NCI-H446 treated with DMSO at 0.1 percent for 48 hours (cell line): ENCODE measurements at regions not wholly inside any gene's neighbourhood (a gene's known extent, or its start where the extent isn't known, plus 50 kb on each side); places are given as distances from the start of the nearest gene placed in this dataset.

ENCODE experiments used
- DNase-seq: peaks from one replicate; lab custom pipeline; 2025; lab: John Stamatoyannopoulos, UW

DNA sequence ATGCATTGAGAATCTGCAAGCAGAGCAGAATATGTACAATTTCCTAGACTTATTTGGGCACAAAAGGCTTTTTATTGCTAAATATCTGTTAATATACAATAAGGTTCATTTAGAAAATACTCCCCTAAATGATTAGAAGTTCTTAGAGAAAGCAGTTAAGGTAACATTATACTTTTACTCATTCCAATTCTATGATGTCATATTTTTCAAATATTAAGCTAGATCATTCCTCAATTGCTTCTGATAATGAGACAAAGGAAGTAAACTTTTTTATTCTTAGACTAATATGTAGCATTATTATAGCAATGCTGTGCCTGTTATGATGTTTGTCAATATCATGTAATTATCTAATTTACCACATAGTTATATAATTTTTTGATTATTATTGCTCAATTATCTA is 447.0 kb downstream of the SLC16A7 start:
- peak; percentile 1 for DNase-seq

DNA sequence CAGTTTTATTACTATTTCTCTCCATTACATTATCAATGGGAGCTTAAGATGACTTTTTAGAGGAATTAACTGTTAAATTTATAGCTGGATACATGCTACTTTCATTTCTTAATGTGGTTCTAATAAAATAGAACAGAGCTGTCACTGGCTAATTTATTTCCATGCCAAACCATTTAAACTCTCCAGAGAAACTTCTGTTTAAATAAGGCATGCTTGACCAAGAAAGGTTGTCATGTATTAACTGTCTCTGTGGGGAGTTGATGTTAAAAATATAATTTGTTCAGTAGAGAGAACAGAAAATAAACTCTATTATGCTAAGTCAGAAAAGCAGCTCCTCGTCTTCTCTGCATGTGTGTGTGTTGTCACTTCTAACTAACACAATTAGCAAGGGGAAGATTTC is 447.4 kb downstream of the SLC16A7 start:
- no peak for DNase-seq

DNA sequence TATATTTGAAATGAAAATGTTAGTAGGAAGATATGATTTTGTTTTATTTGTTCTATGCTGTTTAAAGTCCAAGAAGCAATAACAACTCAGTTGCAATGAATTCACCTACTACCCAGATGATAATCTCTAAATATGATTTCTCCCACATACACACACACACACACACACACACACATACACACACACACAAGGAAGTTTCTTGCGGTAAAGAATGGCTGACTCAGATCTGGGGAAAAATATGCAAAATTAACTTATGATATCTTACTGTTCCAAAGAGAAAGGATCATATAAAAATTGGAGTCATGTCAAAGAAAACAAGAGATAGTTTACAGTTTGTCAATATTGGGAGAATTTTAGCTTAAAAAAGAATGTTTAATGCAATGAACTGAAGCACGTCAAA is 456.7 kb downstream of the SLC16A7 start:
- no peak for DNase-seq

DNA sequence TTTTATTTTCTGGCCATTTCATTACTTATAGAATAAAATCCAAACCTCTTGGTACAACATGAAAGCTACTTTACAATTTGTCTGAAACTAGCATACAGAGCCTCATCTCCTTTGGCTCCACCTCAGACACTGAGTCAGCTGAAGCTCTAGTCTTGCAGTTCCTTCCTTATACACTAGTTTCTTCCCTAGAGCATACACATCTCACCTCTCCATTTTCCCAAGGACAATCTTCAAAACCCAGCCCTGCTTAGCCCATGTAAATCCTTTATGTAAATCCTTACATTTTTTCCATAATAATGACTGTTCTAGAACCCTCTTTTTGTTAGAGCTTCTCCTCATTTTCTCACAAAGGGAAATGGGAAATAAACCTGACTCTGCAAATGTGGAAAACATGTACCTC is 463.4 kb downstream of the SLC16A7 start:
- DNase-seq, result no peak

DNA sequence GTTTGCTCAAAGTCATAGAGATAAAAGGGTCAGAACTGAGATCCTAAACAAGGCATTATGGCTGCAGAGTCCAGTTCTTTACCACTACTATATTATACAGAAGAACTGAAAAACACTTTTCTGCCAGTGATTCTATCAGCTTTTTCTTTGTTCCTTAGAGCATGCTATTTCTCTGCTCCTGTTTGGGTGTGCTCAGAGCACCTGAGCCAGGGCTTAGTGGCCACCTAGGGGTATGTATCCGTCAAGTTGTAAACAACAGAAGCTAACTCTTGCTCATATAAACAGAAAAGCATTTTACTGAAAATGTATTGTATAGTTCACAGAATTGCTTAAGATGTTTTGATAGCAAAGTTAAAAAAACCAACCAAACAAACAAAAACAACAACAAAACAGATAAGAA is 470.8 kb downstream of the SLC16A7 start:
- DNase-seq, result no peak

DNA sequence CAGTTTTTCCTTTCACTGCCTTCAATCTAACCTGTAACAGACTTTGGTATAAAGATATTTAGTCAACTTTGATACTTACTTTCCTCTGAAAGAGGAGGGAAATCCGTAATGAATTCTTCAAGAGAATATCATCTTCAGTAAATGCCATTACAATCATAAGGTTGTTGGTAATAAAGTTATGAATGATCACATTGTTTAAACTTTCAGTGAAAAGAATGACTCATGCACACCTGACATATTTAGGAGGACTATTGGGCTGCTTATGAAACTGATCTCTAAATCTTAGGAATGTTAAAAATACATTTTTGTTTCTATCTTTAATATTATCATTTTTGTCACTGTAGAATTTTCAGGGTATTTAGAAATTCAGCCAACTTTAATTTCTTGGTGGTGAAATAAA is 474.7 kb downstream of the SLC16A7 start:
- DNase-seq, result no peak

DNA sequence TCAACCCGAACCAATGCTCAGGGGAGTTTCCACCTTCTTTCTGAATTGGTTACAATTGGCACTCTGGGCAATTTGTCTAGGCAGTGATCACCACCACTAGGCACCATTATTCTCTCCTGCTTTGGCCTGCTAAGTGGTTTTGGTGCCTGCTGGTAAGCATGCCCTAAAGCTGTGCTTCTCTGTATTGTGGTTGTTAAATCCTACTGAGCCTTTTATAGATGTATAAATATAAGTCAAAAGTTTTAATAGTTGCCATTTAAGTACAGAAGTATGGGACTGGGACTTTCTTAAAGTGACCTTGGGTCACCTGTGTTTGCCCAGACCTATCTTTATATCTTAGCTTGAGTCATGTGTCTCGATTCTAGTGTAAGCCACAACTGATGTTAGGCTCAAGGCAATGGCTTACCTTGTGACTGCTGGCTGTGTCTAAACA is 475.9 kb downstream of the SLC16A7 start:
- DNase-seq, result no peak

DNA sequence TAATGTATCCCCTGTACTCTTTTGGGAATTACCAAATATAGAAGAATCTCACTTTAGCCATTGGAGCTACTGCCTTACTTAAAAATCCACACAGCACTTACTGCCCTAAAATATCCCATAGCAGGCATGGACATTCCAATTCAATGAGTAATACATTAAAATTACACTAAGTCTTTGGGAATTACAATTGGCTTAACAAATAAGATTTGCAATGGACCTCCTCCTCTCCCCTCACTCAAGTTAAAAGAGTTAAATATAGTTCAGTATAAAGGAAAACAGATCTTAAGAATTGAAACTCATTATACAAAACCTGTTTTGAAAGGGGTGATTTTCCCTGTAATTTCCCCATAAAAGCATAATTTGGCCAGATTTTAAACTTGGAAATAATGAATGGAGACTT is 477.1 kb downstream of the SLC16A7 start:
- no peak for DNase-seq

DNA sequence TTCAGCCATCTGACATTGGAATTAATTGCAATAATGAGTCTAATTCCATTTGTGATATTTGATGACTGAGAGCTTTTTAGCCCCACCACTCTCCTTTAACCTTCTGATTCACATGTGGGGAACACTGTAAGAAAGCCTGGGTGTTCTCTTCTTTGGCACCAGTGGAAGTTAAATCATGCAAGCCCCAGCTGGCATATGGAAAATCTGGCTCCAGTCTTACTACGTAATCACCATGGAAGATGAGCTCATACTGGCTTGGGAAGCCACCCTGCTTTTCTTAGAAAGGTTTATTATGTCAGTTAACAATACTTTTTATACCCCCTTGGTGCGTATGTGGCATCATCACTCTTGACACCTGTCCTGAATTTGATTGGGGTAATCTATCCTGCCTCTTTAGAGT is 479.3 kb downstream of the SLC16A7 start:
- DNase-seq, result no peak

DNA sequence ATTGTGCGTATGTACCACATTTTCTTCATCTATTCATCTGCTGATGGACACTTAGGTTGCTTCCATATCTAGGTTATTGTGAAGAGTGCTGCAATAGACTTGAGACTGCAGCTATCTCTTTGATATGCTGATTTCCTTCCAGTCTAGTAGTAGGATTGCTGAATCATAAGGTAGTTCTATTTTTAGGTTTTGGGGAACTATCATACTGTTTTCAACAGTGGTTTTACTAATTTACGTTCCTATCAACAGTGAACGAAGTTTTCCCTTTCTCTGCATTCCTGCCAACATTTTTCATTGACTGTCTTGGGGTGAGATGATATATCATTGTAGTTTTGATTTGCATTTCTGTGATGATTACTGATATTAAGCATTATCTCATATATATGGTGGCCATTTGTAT is 482.2 kb downstream of the SLC16A7 start:
- no peak for DNase-seq

DNA sequence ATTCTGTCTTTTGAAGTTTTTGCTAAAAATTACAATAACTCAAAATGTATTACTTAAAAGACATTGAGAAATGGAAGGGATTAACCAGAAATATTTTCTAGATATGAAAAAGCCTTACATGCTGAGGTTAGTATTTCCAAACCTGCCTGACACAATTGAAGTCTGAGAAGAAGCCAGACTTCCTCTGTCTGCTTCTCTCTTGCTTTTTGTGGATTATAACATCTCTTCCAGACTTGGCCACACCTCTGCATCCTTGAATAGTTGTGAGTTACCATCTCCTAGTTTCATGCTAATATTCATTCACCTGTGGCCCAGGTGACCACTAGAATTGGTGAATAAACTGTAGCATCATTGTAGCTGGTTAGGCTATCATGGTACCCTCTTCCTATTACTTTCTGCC is 497.6 kb downstream of the SLC16A7 start:
- DNase-seq, result no peak

DNA sequence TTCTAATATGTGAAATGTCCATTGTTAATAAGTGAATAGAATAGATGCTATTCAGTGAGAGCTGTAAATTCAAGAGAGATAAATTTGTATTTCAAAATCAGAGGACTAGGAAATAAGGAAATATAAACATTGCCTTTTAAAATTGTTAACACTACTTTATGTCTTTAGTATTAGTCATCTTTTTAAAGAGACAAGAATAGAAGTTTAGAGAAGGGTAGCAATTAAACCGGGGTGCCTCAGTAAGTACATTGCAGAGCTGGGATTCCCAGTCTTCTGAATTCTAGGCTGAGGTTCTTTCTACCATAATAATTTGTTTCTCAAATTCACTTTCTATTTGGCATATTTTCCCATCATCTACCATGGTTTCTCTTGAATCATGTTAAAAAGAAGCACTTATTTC is 498.6 kb downstream of the SLC16A7 start:
- DNase-seq, result no peak

DNA sequence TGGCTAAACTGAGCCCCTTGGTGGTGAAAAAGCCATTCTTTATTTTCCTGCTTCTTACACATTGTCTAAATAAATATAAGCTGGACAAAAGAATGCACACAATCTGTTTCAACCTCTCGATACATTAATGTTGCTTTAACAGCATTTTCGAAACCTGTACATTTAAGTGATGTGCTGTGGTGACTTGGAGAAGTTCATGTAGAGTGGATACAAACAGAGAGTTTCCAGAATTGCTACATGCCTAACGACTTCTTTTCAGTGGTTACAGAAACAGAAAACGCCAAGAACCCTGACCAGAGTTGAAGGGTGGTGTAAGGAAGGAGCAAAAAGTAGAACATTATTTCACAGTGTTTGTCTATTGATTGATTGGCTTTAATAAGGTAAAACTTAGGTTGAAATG is 500.9 kb downstream of the SLC16A7 start:
- DNase-seq, result no peak

DNA sequence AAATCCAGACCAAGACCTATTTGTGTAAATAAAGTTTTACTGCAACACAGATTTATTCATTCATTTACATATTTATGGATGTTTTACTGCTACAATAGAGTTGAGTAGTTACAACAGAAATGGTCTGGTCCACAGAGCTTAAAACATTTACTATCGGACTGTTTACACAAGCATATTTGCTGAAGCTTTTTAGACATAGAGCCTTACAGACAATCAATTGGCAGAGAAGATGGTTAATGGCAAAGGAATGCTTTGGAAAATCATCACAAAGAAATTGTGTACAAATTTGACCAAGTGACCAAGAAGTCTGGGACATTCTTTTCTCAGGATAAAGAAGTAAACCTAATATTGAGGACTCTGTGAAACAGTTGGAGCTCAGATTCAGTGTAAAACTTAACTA is 504.3 kb downstream of the SLC16A7 start:
- DNase-seq, result no peak

DNA sequence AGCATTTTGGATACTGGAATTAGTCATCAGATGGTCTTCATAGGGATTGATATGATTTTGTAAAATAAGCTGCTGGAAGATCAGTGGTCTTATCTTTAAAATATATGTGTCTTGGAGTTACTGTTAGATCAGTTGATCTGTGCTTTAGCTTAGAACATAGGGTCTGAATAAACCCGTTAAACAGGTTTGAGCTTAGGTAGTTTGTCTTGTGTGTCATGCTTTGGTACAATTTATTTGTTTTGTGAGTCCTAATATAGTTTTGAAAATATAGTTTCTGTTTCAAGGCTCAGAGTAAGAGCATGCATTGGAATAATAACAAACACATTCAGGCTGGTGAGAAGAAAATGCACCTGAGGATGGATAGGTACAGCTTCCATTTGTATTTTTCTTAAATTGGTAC is 505.0 kb downstream of the SLC16A7 start:
- no peak for DNase-seq

DNA sequence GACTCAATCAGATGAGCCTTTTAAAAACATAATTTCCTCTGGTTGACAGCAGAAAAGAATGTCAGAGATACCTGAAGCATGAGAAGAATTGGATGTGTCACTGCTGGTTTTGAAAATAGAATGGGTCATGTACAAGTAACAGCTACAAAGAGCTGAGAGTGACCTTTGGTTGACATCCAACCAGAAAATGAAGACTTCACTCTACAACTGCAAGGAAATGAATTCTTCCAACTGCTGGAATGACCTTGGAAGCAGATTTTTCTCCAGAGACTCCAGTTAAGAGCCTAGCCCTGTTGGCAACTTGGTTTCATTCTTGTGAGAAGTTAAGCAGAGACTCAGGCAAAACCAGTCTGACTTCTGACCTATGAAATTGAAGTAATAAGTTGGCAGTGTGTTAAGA is 505.9 kb downstream of the SLC16A7 start:
- no peak for DNase-seq

DNA sequence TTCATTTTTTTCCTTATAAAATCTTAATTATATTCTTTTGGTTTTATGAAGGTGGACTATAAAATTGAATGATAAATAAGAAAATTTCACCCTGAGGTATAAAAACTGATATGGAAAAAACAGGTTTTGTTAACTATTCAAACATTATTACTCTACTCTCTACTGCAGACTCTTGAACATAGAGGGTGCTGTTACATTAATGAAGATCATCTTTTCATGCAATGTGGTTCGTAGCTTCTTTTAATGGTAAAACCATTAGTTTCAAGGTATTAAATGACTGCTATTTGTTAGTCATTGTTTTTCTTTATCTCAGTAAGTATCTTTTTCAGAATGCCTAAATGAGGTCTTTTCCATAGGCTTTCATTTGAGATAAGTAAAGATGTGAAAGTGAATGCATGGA is 510.4 kb downstream of the SLC16A7 start:
- no peak for DNase-seq

DNA sequence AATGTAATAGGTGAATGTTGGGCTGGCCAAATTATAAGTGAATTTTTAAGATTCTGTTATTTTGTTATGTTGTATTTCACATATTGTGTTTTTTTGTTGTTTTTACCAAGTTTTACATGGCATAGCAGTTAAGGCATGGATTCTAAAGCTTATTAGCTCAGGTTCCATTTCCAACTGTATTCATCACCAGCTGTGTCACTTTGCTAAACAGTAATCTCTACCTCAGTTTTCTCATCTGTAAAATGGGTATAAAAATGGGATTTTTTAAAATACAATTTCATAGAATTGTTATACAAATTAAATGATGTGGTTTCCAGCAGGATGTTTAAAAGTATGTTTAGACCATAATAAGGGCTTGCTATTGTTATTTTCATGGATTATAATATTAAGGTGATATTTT is 512.2 kb downstream of the SLC16A7 start:
- no peak for DNase-seq

DNA sequence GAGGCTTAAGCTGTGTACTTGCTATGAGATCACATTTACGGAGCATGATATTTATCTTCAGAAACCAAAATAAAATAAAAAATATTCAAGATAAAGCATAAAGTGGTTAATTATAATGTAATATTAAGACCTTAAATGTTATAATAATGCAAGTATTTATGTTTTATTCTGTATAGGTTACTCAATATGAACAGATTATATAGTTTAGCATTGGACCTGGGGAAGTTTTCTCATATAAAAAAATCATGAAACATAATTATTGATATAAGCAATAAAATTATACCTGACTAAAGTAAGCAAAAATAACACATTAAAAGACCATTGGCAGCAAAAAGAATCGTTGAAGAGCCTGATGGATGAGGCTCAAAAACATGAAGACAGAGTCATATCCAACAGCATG is 516.2 kb downstream of the SLC16A7 start:
- no peak for DNase-seq

DNA sequence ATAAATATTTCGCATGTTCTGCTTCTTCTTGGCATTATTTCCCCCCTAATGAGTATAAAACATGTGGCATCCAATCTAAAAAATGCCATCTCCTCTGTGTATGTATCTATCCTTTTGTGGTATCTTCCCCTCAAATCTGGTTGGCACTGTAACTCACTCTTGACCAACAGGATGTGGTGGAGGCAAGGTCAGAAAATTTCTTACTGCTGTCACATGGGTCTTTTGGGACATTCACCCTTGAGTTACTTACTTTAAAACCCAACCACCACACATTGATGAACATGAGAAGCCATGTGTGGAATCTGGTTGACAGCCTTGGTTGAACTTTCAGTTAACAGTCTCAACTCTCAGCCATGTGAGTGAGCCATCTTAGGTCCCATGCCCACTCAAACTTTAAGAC is 516.9 kb downstream of the SLC16A7 start:
- DNase-seq, result no peak

DNA sequence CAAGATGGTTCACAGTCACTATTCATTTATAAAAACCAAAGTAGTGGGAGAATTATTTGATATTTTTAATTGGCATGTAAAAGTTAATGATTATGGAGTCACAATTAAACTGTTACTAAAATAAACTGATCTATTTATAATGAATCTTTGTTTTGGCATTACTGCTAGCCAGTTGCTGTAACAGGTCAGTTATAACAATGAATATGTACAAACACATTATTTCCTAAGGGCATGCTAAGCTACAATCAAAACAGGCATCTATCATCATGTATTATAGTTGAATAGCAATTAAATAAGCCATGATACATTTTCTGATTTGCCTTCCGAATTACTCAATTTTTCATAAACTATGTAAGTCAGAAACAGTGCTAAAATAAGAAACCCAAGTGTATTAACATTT is 518.3 kb downstream of the SLC16A7 start:
- no peak for DNase-seq

DNA sequence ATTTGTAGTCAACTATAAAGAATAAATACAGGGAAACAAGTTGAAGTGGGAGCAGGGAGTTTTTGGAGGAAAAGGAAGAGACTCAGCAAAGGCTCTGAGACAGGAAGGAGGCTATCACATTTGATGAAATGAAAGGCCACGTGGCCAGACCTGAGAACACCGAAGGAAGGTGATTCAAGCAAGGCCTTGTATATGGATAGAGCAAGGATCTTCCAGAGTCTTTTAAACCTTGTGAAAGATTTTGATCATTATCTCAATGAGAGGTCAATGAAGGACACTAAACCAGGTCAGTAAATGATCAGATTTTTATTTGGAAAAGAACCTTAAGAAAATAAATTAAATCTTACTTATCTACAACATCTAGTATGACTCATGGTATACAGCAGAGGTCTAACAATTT is 523.5 kb downstream of the SLC16A7 start:
- no peak for DNase-seq

DNA sequence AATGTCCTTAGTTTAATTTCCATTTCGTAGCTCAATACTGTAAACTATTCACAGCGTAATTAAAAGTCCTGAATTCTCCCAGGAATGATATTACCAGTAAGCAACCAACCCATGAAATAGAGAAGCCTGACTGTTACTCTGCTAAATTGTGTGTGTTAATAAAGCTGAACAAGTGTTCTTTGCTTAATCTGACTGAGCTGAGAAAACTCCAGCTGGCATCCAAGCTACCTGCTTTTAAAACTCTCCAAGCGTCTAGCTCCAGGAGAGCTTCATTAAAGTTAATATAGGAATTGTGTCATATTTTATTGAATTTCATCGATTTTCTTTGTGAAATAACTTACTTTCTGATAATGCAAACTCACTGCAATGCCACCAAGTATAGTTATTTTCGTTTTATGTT is 524.4 kb downstream of the SLC16A7 start:
- DNase-seq, result no peak

DNA sequence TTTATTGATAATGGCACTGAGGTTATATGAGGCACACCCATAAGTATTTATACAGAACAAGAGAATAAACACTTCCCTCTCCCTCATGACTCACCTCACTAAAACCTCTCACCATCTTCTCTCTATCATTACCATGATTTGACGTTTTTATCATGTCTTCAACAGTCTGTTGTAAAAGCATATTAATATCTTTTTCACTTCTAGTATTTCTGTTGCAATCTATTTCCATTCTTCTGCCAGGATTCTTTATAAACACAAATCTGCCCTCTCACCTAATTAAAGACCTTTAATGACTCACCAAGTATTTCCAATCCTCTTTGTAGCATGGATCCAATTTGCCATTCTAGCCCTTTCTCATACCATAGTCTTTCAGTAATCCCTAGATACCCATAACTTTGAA is 527.7 kb downstream of the SLC16A7 start:
- no peak for DNase-seq

DNA sequence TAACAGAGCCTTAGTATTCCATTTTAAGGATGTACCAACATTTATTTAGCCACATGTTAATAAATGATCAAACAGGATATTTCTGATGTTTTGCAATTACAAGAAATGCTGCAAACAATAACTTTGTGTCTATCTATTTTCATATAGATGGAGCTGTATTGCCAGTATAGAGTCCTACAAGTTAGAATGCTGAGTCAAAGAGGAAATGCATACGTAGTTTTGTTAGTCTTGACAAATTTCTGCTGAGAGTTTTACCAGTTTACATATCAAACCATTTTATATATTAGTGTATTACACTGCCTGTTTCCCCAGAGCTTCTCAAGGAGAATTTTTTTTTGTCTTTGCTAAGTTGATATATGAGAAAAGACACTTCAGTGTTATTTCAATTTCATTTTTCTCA is 541.7 kb downstream of the SLC16A7 start:
- no peak for DNase-seq
